ENCODE measurements at regions not wholly inside any gene's neighbourhood (a gene's known extent, or its start where the extent isn't known, plus 50 kb on each side); places are given as distances from the start of the nearest gene placed in this dataset.

- TF ChIP-seq CTCF (IDR thresholded peaks at IDR 0.05) (no peak), POLR2A (IDR thresholded peaks at IDR 0.05) (no peak)
These were observed 273.5 kb downstream of the TMEM38B start for GRCh38 chr9:105967797-105968196.

Measured in Peyer's patch (tissue), 4 donors.